ENCODE measurements at regions not wholly inside any gene's neighbourhood (a gene's known extent, or its start where the extent isn't known, plus 50 kb on each side); places are given as distances from the start of the nearest gene placed in this dataset.

- H3K4me3 ChIP-seq (ENCODE audit: low read length): no peak overlapping the region
- no peaks in the 10 kb centered on the region for H3F3A ChIP-seq (ENCODE audit: insufficient read depth, low read length, poor library complexity, severe bottlenecking)
- H3K36me3 ChIP-seq (ENCODE audit: insufficient read depth, low read length): no peaks in the 10 kb centered on the region
- no peaks in the 10 kb centered on the region for H3K9me2 ChIP-seq (ENCODE audit: insufficient read depth, low read length)
- no peaks in the 10 kb centered on the region for H4K20me1 ChIP-seq (ENCODE audit: insufficient read depth)
- TF ChIP-seq EZH2 (IDR thresholded peaks at IDR 0.05; ENCODE audit: borderline replicate concordance, insufficient read depth, low read length, poor library complexity, severe bottlenecking) (no peak), POLR2AphosphoS5 (IDR thresholded peaks at IDR 0.05) (no peak), RAD21 (conservative IDR thresholded peaks at IDR 0.05) (no peak)
- TF ChIP-seq, protein P1, sequence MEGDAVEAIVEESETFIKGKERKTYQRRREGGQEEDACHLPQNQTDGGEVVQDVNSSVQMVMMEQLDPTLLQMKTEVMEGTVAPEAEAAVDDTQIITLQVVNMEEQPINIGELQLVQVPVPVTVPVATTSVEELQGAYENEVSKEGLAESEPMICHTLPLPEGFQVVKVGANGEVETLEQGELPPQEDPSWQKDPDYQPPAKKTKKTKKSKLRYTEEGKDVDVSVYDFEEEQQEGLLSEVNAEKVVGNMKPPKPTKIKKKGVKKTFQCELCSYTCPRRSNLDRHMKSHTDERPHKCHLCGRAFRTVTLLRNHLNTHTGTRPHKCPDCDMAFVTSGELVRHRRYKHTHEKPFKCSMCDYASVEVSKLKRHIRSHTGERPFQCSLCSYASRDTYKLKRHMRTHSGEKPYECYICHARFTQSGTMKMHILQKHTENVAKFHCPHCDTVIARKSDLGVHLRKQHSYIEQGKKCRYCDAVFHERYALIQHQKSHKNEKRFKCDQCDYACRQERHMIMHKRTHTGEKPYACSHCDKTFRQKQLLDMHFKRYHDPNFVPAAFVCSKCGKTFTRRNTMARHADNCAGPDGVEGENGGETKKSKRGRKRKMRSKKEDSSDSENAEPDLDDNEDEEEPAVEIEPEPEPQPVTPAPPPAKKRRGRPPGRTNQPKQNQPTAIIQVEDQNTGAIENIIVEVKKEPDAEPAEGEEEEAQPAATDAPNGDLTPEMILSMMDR (IDR thresholded peaks at IDR 0.05; ENCODE audit: poor library complexity, severe bottlenecking): no peak
- no peak overlapping the region for H3K4me2 ChIP-seq (ENCODE audit: low read length)
- no peak overlapping the region for H3K9ac ChIP-seq (ENCODE audit: low read length)
- H3K79me2 ChIP-seq (replicated peaks; ENCODE audit: insufficient read depth, low read length): no peaks in the 10 kb centered on the region
- H3K27ac ChIP-seq (ENCODE audit: low read length): no peak overlapping the region
- no peaks in the 10 kb centered on the region for H3K9me3 ChIP-seq (ENCODE audit: low read length)
- no peaks in the 10 kb centered on the region for H3K27me3 ChIP-seq (ENCODE audit: insufficient read depth, low read depth, low read length)
- H2AFZ ChIP-seq (ENCODE audit: low read depth, low read length): no peak overlapping the region
These were observed 191.3 kb upstream of the CMC1 start for GRCh38 chr3:28050120-28050519.

- Histone ChIP-seq H3K79me2 (replicated peaks; ENCODE audit: insufficient read depth, low read length) (no peaks in the 10 kb centered on the region), H3K27ac (ENCODE audit: low read length) (no peak overlapping the region), H3K4me2 (ENCODE audit: low read length) (no peak overlapping the region), H3F3A (ENCODE audit: insufficient read depth, low read length, poor library complexity, severe bottlenecking) (no peaks in the 10 kb centered on the region), H3K9me2 (ENCODE audit: insufficient read depth, low read length) (no peaks in the 10 kb centered on the region), H4K20me1 (ENCODE audit: insufficient read depth) (no peaks in the 10 kb centered on the region), H3K9ac (ENCODE audit: low read length) (no peak overlapping the region), H3K27me3 (ENCODE audit: insufficient read depth, low read depth, low read length) (no peaks in the 10 kb centered on the region), H3K4me3 (ENCODE audit: low read length) (no peak overlapping the region), H2AFZ (ENCODE audit: low read depth, low read length) (no peak overlapping the region), H3K36me3 (ENCODE audit: insufficient read depth, low read length) (no peaks in the 10 kb centered on the region), H3K9me3 (ENCODE audit: low read length) (no peaks in the 10 kb centered on the region)
- no peak for TF ChIP-seq MXI1 (conservative IDR thresholded peaks at IDR 0.05; ENCODE audit: poor library complexity, severe bottlenecking)
- TF ChIP-seq TAF1 (IDR thresholded peaks at IDR 0.05; ENCODE audit: low read depth): no peak
- TF ChIP-seq POLR2AphosphoS5 (IDR thresholded peaks at IDR 0.05): no peak
- no peak for TF ChIP-seq EP300 (conservative IDR thresholded peaks at IDR 0.05; ENCODE audit: poor library complexity, severe bottlenecking)
- no peak for TF ChIP-seq EZH2 (IDR thresholded peaks at IDR 0.05; ENCODE audit: borderline replicate concordance, insufficient read depth, low read length, poor library complexity, severe bottlenecking)
- no peak for TF ChIP-seq RAD21 (conservative IDR thresholded peaks at IDR 0.05)
- no peak for TF ChIP-seq SMC3 (conservative IDR thresholded peaks at IDR 0.05; ENCODE audit: poor library complexity)
- TF ChIP-seq, protein P1 (IDR thresholded peaks at IDR 0.05; ENCODE audit: poor library complexity, severe bottlenecking): no peak
- TF ChIP-seq, protein P2, sequence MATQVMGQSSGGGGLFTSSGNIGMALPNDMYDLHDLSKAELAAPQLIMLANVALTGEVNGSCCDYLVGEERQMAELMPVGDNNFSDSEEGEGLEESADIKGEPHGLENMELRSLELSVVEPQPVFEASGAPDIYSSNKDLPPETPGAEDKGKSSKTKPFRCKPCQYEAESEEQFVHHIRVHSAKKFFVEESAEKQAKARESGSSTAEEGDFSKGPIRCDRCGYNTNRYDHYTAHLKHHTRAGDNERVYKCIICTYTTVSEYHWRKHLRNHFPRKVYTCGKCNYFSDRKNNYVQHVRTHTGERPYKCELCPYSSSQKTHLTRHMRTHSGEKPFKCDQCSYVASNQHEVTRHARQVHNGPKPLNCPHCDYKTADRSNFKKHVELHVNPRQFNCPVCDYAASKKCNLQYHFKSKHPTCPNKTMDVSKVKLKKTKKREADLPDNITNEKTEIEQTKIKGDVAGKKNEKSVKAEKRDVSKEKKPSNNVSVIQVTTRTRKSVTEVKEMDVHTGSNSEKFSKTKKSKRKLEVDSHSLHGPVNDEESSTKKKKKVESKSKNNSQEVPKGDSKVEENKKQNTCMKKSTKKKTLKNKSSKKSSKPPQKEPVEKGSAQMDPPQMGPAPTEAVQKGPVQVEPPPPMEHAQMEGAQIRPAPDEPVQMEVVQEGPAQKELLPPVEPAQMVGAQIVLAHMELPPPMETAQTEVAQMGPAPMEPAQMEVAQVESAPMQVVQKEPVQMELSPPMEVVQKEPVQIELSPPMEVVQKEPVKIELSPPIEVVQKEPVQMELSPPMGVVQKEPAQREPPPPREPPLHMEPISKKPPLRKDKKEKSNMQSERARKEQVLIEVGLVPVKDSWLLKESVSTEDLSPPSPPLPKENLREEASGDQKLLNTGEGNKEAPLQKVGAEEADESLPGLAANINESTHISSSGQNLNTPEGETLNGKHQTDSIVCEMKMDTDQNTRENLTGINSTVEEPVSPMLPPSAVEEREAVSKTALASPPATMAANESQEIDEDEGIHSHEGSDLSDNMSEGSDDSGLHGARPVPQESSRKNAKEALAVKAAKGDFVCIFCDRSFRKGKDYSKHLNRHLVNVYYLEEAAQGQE (IDR thresholded peaks at IDR 0.05; ENCODE audit: borderline replicate concordance): no peak
These were observed 190.5 kb upstream of the CMC1 start for GRCh38 chr3:28050885-28051284.
